HL-60 (cell line): ENCODE measurements at regions not wholly inside any gene's neighbourhood (a gene's known extent, or its start where the extent isn't known, plus 50 kb on each side); places are given as distances from the start of the nearest gene placed in this dataset.

Experiments used
- DNase-seq, 2 experiments: peaks; one replicate each; pipeline ENCODE4 v3.0.0-alpha.2; 2010 to 2020; ENCODE audit warnings: low read depth in 1 of 2, low spot score in 1 of 2
- H3K27ac ChIP-seq: fragments of 250-450 bp; sonication (Bioruptor Pico); replicated peaks from 2 replicates; pipeline ENCODE4 v1.5.1; 2020; ENCODE audit warnings: mild to moderate bottlenecking, moderate library complexity
- H3K27me3 ChIP-seq: fragments of 250-450 bp; sonication (Bioruptor Pico); 2 replicates; pipeline ENCODE4 v1.5.1; 2021; ENCODE audit warnings: mild to moderate bottlenecking, moderate library complexity; ENCODE audit not compliant: insufficient read depth, poor library complexity, severe bottlenecking
- H3K4me3 ChIP-seq: replicated peaks from 2 replicates; pipeline ENCODE4 v1.5.1; 2011; ENCODE audit warnings: mild to moderate bottlenecking, control low read depth, low read length; ENCODE audit not compliant: insufficient read depth
- GABPA ChIP-seq: IDR thresholded peaks from 2 replicates; pipeline ENCODE4 v1.6.1; 2012; ENCODE audit warnings: low read depth
- POLR2AphosphoS5 ChIP-seq: IDR thresholded peaks from 2 replicates; pipeline ENCODE4 v1.6.1; 2012; ENCODE audit warnings: low read depth
- SPI1 ChIP-seq: IDR thresholded peaks from 2 replicates; pipeline ENCODE4 v1.6.1; 2012; ENCODE audit warnings: low read depth, mild to moderate bottlenecking, borderline replicate concordance
- TF ChIP-seq, protein P1 (sequence below): IDR thresholded peaks from one replicate; pipeline ENCODE4 v1.5.1; 2011; ENCODE audit warnings: low read length, control low read depth, inconsistent platforms; ENCODE audit not compliant: insufficient read depth
- TF ChIP-seq, protein P2 (sequence below): IDR thresholded peaks from 2 replicates; pipeline ENCODE4 v1.6.1; 2012; ENCODE audit warnings: low read depth; ENCODE audit not compliant: insufficient replicate concordance

GRCh38 chr11:70493891-70494290 lies 95.6 kb downstream of the CTTN start:
- TF ChIP-seq, protein P1, sequence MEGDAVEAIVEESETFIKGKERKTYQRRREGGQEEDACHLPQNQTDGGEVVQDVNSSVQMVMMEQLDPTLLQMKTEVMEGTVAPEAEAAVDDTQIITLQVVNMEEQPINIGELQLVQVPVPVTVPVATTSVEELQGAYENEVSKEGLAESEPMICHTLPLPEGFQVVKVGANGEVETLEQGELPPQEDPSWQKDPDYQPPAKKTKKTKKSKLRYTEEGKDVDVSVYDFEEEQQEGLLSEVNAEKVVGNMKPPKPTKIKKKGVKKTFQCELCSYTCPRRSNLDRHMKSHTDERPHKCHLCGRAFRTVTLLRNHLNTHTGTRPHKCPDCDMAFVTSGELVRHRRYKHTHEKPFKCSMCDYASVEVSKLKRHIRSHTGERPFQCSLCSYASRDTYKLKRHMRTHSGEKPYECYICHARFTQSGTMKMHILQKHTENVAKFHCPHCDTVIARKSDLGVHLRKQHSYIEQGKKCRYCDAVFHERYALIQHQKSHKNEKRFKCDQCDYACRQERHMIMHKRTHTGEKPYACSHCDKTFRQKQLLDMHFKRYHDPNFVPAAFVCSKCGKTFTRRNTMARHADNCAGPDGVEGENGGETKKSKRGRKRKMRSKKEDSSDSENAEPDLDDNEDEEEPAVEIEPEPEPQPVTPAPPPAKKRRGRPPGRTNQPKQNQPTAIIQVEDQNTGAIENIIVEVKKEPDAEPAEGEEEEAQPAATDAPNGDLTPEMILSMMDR = no peak
- TF ChIP-seq SPI1 = no peak
- no peak for TF ChIP-seq GABPA
- no peak for TF ChIP-seq POLR2AphosphoS5
- TF ChIP-seq, protein P2, sequence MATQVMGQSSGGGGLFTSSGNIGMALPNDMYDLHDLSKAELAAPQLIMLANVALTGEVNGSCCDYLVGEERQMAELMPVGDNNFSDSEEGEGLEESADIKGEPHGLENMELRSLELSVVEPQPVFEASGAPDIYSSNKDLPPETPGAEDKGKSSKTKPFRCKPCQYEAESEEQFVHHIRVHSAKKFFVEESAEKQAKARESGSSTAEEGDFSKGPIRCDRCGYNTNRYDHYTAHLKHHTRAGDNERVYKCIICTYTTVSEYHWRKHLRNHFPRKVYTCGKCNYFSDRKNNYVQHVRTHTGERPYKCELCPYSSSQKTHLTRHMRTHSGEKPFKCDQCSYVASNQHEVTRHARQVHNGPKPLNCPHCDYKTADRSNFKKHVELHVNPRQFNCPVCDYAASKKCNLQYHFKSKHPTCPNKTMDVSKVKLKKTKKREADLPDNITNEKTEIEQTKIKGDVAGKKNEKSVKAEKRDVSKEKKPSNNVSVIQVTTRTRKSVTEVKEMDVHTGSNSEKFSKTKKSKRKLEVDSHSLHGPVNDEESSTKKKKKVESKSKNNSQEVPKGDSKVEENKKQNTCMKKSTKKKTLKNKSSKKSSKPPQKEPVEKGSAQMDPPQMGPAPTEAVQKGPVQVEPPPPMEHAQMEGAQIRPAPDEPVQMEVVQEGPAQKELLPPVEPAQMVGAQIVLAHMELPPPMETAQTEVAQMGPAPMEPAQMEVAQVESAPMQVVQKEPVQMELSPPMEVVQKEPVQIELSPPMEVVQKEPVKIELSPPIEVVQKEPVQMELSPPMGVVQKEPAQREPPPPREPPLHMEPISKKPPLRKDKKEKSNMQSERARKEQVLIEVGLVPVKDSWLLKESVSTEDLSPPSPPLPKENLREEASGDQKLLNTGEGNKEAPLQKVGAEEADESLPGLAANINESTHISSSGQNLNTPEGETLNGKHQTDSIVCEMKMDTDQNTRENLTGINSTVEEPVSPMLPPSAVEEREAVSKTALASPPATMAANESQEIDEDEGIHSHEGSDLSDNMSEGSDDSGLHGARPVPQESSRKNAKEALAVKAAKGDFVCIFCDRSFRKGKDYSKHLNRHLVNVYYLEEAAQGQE = no peak
- DNase-seq = no peak
- no peak overlapping the region for H3K27ac ChIP-seq
- H3K27me3 ChIP-seq = no peaks in the 10 kb centered on the region
- no peak overlapping the region for H3K4me3 ChIP-seq

- Histone ChIP-seq H3K4me3 (no peak overlapping the region), H3K27me3 (no peaks in the 10 kb centered on the region), H3K27ac (no peak overlapping the region)
- TF ChIP-seq GABPA (no peak), POLR2AphosphoS5 (no peak), SPI1 (no peak)
- TF ChIP-seq, protein P2 = no peak
- TF ChIP-seq, protein P1 = no peak
- no peak for DNase-seq
Observed at GRCh38 chr11:70494559-70495350, 96.4 kb downstream of the CTTN start.

- Histone ChIP-seq H3K4me3 (no peak overlapping the region), H3K27ac (no peak overlapping the region), H3K27me3 (no peaks in the 10 kb centered on the region)
- TF ChIP-seq, protein P1 = no peak
- TF ChIP-seq GABPA (no peak), SPI1 (no peak), POLR2AphosphoS5 (no peak)
- TF ChIP-seq, protein P2 = no peak
- DNase-seq = no peak
Observed at GRCh38 chr11:70495351-70496310, 97.3 kb downstream of the CTTN start.
